Neuronal stem cell (in vitro differentiated cells): ENCODE measurements at regions not wholly inside any gene's neighbourhood (a gene's known extent, or its start where the extent isn't known, plus 50 kb on each side); places are given as distances from the start of the nearest gene placed in this dataset.

Source experiments
- DNase-seq: peaks from one replicate; pipeline ENCODE4 v3.0.0-alpha.2; 2013; ENCODE audit warnings: low spot score
- H2AFZ ChIP-seq: one replicate; pipeline ENCODE4 v1.6.1; 2013; ENCODE audit warnings: mild to moderate bottlenecking, low read length, inconsistent platforms
- H2AK5ac ChIP-seq: 2 replicates; pipeline ENCODE4 v1.6.1; 2013; ENCODE audit warnings: low read depth, mild to moderate bottlenecking, inconsistent platforms, low read length, moderate library complexity, mixed read lengths
- H2BK120ac ChIP-seq: 2 replicates; pipeline ENCODE4 v1.6.1; 2013; ENCODE audit warnings: low read depth, mild to moderate bottlenecking, inconsistent platforms, low read length, moderate library complexity, mixed read lengths
- H2BK12ac ChIP-seq: one replicate; pipeline ENCODE4 v1.6.1; 2013; ENCODE audit warnings: low read length, inconsistent platforms
- H2BK15ac ChIP-seq: 2 replicates; pipeline ENCODE4 v1.6.1; 2013; ENCODE audit warnings: mild to moderate bottlenecking, low read length, inconsistent platforms, mixed read lengths
- H2BK5ac ChIP-seq: one replicate; pipeline ENCODE4 v1.6.1; 2013; ENCODE audit warnings: inconsistent platforms, mild to moderate bottlenecking, low read length, moderate library complexity
- H3K14ac ChIP-seq: one replicate; pipeline ENCODE4 v1.6.1; 2013; ENCODE audit warnings: low read length, inconsistent platforms
- H3K18ac ChIP-seq: 2 replicates; pipeline ENCODE4 v1.6.1; 2013; ENCODE audit warnings: low read length, inconsistent platforms
- H3K23ac ChIP-seq: 2 replicates; pipeline ENCODE4 v1.6.1; 2013; ENCODE audit warnings: low read depth, mild to moderate bottlenecking, mixed read lengths, low read length, inconsistent platforms; ENCODE audit not compliant: poor library complexity
- H3K27ac ChIP-seq: replicated peaks from 3 replicates; pipeline ENCODE4 v1.5.1; 2013; ENCODE audit warnings: low read length, inconsistent platforms
- H3K27me3 ChIP-seq, 3 experiments: 2 replicates each; pipeline ENCODE4 v1.6.1; 2013; ENCODE audit warnings: low read length in 3 of 3, mild to moderate bottlenecking in 2 of 3, inconsistent platforms in 1 of 3, low read depth in 1 of 3, mixed read lengths in 1 of 3, moderate library complexity in 1 of 3; ENCODE audit not compliant: control insufficient read depth in 3 of 3, insufficient read depth in 3 of 3
- H3K36me3 ChIP-seq, 2 donors: replicated peaks in 1 of 2; 2 replicates each; pipeline ENCODE4 v1.6.1; 2013; ENCODE audit warnings: low read length in 2 of 2; ENCODE audit not compliant: control insufficient read depth in 2 of 2, insufficient read depth in 2 of 2
- H3K4ac ChIP-seq: 2 replicates; pipeline ENCODE4 v1.6.1; 2013; ENCODE audit warnings: inconsistent platforms, mild to moderate bottlenecking, low read length, moderate library complexity
- H3K4me1 ChIP-seq, 2 donors: 1 replicate in 1 of 2; 2 replicates in 1 of 2; pipeline ENCODE4 v1.6.1; 2013; ENCODE audit warnings: low read length in 2 of 2, low read depth in 1 of 2; ENCODE audit not compliant: control insufficient read depth in 2 of 2, insufficient read depth in 1 of 2
- H3K4me2 ChIP-seq: one replicate; pipeline ENCODE4 v1.6.1; 2013; ENCODE audit warnings: mild to moderate bottlenecking, low read length, inconsistent platforms; ENCODE audit not compliant: insufficient read depth, poor library complexity, severe bottlenecking
- H3K4me3 ChIP-seq, 2 donors: 2 replicates each; pipeline ENCODE4 v1.5.1; 2013; ENCODE audit warnings: low read length in 2 of 2, mild to moderate bottlenecking in 2 of 2, inconsistent platforms in 1 of 2, moderate library complexity in 1 of 2
- H3K79me1 ChIP-seq: one replicate; pipeline ENCODE4 v1.6.1; 2013; ENCODE audit warnings: low read depth, mild to moderate bottlenecking, inconsistent platforms, low read length, moderate library complexity
- H3K9ac ChIP-seq: one replicate; pipeline ENCODE4 v1.6.1; 2013; ENCODE audit warnings: mild to moderate bottlenecking, low read depth, low read length, inconsistent platforms; ENCODE audit not compliant: poor library complexity
- H3K9me3 ChIP-seq, 2 donors: replicated peaks in 1 of 2; 2 replicates each; pipeline versions ENCODE3 to v1.6.1; 2013; ENCODE audit warnings: low read length in 2 of 2, mild to moderate bottlenecking in 2 of 2, inconsistent platforms in 1 of 2, low read depth in 1 of 2, mixed read lengths in 1 of 2, moderate library complexity in 1 of 2; ENCODE audit not compliant: control insufficient read depth in 2 of 2, insufficient read depth in 1 of 2
- H4K8ac ChIP-seq: one replicate; pipeline ENCODE4 v1.6.1; 2013; ENCODE audit warnings: low read depth, mild to moderate bottlenecking, inconsistent platforms, low read length, moderate library complexity
- H4K91ac ChIP-seq: one replicate; pipeline ENCODE4 v1.6.1; 2013; ENCODE audit warnings: low read length, low read depth, mild to moderate bottlenecking, inconsistent platforms; ENCODE audit not compliant: poor library complexity
- WGBS, 2 donors: extraction: QIAGEN DNeasy Blood & Tissue Kit; methylation state at CpG; one replicate each; pipeline ENCODE4 v1.1.7; 2013; ENCODE audit warnings: missing lambda C conversion rate in 2 of 2, mixed read lengths in 1 of 2; ENCODE audit not compliant: insufficient read length in 2 of 2, insufficient replicate concordance in 1 of 2; ENCODE audit errors: extremely low coverage in 2 of 2; 5-methylcytosine and 5-hydroxymethylcytosine counted together

DNA sequence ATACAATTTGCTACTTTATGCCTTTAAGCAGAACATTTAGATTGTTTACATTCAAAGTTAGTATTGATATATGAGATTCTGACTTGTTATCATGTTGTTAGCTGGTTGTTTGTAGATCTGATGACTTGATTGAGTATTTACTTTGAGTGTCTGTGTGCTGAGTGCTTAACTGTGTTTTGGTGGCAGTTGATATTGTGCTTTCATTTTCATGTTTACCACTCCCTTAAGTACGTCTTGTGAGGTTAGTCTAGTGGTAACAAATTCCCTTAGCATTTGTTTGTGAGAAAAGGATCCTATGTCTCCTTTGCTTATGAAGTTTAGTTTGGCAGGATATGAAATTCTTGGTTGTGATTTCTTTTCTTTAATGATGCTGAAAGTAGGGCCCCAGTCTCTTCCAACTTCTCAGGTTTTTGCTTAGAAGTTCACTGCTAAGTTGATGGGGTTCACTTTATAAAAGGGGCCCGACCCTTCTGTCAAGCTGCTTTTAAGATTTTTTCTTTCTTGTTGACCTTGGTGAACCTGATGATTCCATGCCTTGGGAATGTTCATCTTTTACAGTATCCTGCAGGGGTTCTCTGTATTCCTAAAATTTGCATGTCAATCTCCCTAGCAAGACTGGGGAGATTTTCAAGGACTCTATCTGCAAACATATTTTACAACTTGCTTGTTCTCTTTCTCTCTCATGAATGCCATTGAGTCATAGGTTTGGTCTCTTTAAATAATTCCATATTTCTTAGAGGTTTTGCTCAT is 1095.4 kb upstream of the PCDH20 start:
- H4K8ac ChIP-seq: no peak overlapping the region
- no peak for DNase-seq
- no peaks in the 10 kb centered on the region for H3K79me1 ChIP-seq
- H3K9me3 ChIP-seq: no peaks in the 10 kb centered on the region
- H2BK120ac ChIP-seq: no peak overlapping the region
- no peak overlapping the region for H2BK12ac ChIP-seq
- no peaks in the 10 kb centered on the region for H3K36me3 ChIP-seq
- WGBS, 2 donors: no CpG with 5 or more reads among the region's 2 CpGs
- no peak overlapping the region for H2BK15ac ChIP-seq
- peak overlapping the region; percentile 41 for H2AFZ ChIP-seq
- H3K9ac ChIP-seq: no peak overlapping the region
- no peak overlapping the region for H3K4ac ChIP-seq
- no peak overlapping the region for H3K14ac ChIP-seq
- H3K18ac ChIP-seq: no peak overlapping the region
- no peak overlapping the region for H2BK5ac ChIP-seq
- H3K4me3 ChIP-seq: no peak overlapping the region
- no peaks in the 10 kb centered on the region for H3K4me1 ChIP-seq
- no peaks in the 10 kb centered on the region for H3K27me3 ChIP-seq
- no peak overlapping the region for H3K4me2 ChIP-seq
- no peak overlapping the region for H3K27ac ChIP-seq
- H2AK5ac ChIP-seq: no peak overlapping the region
- H3K23ac ChIP-seq: no peak overlapping the region
- no peak overlapping the region for H4K91ac ChIP-seq

DNA sequence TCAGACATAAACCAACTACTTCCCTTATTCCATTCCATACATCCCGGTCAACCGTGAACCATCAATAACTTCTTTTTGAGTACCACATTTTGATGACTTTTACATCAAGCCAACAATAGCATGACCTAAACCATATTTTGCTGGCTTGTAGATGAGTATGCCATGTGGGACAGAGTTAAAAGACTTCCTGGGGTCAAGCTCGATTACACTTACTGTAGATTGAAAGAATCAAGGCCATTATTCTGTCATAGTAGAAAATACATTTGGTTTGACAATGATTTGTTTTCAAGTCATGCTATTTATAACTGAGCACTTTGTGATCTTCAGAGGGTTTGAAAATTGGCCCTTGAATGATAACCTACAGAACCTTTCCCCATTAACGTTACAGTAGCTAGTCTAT is 1086.9 kb upstream of the PCDH20 start:
- no peak overlapping the region for H2BK120ac ChIP-seq

DNA sequence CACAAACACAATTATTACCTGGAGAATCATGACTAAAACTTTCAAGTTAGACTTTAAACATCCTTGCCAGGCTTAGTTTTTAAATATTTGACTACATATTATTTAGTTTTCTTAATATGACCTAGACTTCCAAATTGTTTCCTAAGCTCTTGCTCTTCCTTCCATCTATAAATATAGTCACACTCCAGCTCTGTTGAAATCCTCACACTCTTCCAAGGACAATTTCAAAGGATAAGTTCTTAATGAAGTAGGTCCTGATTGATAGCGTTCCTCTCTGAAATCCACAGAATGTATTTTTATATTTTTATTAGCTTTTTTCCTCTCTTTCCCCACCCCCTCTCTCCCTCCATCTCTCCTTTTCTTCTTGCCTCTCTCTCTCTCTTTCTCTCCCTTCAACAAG is 1074.1 kb upstream of the PCDH20 start:
- Histone ChIP-seq H4K8ac (no peak overlapping the region), H2BK12ac (no peak overlapping the region), H2AFZ (no peak overlapping the region), H3K27ac (no peak overlapping the region), H3K18ac (no peak overlapping the region), H3K79me1 (no peaks in the 10 kb centered on the region), H3K4me3 (no peak overlapping the region), H3K23ac (no peak overlapping the region), H3K27me3 (no peaks in the 10 kb centered on the region), H3K4ac (no peak overlapping the region), H3K4me1 (no peaks in the 10 kb centered on the region), H3K36me3 (no peaks in the 10 kb centered on the region), H3K9ac (no peak overlapping the region), H3K9me3 (no peaks in the 10 kb centered on the region), H4K91ac (no peak overlapping the region), H2BK15ac (no peak overlapping the region), H2AK5ac (no peak overlapping the region), H3K14ac (no peak overlapping the region), H2BK120ac (no peak overlapping the region), H2BK5ac (no peak overlapping the region), H3K4me2 (no peak overlapping the region)
- no CpG with 5 or more reads among the region's 1 CpG for WGBS, 2 donors
- DNase-seq: no peak

More for the DNA sequence above, 1086.9 kb upstream of the PCDH20 start:
- no peak overlapping the region for H2AK5ac ChIP-seq
- no peaks in the 10 kb centered on the region for H3K36me3 ChIP-seq
- H2BK5ac ChIP-seq: no peak overlapping the region
- no peak overlapping the region for H3K14ac ChIP-seq
- H4K91ac ChIP-seq: no peak overlapping the region
- no peak overlapping the region for H3K18ac ChIP-seq
- no peak overlapping the region for H2BK12ac ChIP-seq
- no peak overlapping the region for H4K8ac ChIP-seq
- H3K4me3 ChIP-seq: no peak overlapping the region
- H3K27ac ChIP-seq: no peak overlapping the region
- no CpG with 5 or more reads among the region's 4 CpGs for WGBS, 2 donors
- no peaks in the 10 kb centered on the region for H3K27me3 ChIP-seq
- no peak overlapping the region for H3K23ac ChIP-seq
- no peak for DNase-seq
- no peaks in the 10 kb centered on the region for H3K4me1 ChIP-seq
- H2BK15ac ChIP-seq: no peak overlapping the region
- no peak overlapping the region for H3K9ac ChIP-seq
- no peak overlapping the region for H2AFZ ChIP-seq
- H3K4ac ChIP-seq: no peak overlapping the region
- no peaks in the 10 kb centered on the region for H3K9me3 ChIP-seq
- H3K79me1 ChIP-seq: no peaks in the 10 kb centered on the region
- H3K4me2 ChIP-seq: no peak overlapping the region

DNA sequence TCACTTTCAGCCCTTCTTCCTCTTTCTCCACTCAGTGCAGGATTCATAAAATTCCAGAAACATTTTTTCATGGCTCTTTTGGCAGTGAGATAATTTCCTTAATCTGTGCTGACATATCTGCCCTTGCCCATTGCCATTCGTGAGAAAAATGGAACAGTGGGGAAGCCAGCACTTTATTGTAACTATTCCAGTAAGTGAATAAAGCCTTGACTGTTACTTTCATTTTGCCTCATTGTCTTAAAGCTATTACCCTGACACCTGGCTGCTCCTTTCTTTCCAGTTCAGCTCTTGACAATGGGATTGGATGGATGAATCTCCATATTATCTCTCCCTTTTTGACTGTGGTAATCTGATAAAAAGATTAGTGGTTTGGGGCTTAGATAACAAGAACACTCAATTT is 1068.1 kb upstream of the PCDH20 start:
- H3K18ac ChIP-seq: no peak overlapping the region
- DNase-seq: no peak
- H2AK5ac ChIP-seq: no peak overlapping the region
- no peak overlapping the region for H4K91ac ChIP-seq
- no peaks in the 10 kb centered on the region for H3K36me3 ChIP-seq
- H3K9ac ChIP-seq: no peak overlapping the region
- H3K4ac ChIP-seq: no peak overlapping the region
- H3K14ac ChIP-seq: no peak overlapping the region
- H3K27ac ChIP-seq: no peak overlapping the region
- H3K4me1 ChIP-seq: peaks cover 0 to 1% of the 10 kb centered on the region in 2 donors
- no peak overlapping the region for H2BK12ac ChIP-seq
- no peaks in the 10 kb centered on the region for H3K79me1 ChIP-seq
- no CpG with 5 or more reads among the region's 1 CpG for WGBS, 2 donors
- no peak overlapping the region for H3K4me3 ChIP-seq
- peak overlapping the region; percentile 72 for H2AFZ ChIP-seq
- no peak overlapping the region for H3K23ac ChIP-seq
- no peaks in the 10 kb centered on the region for H3K9me3 ChIP-seq
- H3K27me3 ChIP-seq: no peaks in the 10 kb centered on the region
- H2BK5ac ChIP-seq: no peak overlapping the region
- no peak overlapping the region for H3K4me2 ChIP-seq
- no peak overlapping the region for H2BK120ac ChIP-seq
- H2BK15ac ChIP-seq: no peak overlapping the region
- no peak overlapping the region for H4K8ac ChIP-seq
